ENCODE measurements at regions not wholly inside any gene's neighbourhood (a gene's known extent, or its start where the extent isn't known, plus 50 kb on each side); places are given as distances from the start of the nearest gene placed in this dataset.

DNA sequence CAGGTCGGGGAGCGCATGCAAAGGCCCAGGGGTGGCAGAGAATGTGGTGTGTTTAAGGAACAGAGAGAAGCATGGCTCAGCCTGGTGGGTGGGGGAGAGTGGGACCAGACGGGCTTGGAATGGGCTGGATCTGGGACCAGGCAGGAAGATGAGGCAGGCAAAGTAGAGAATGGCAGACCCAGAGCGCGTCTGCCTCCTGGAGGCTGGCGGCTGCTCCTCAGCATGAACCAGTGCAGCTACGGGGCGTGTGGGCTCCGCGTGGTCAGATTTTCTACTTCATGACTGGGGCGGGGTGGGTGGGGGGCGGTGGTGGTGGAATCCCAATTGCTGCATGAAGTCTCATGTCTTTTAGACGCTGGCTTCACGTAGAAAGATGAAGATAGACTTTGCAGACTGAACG, 135.6 kb downstream of the TFAP2C start:
- TF ChIP-seq, protein P1, sequence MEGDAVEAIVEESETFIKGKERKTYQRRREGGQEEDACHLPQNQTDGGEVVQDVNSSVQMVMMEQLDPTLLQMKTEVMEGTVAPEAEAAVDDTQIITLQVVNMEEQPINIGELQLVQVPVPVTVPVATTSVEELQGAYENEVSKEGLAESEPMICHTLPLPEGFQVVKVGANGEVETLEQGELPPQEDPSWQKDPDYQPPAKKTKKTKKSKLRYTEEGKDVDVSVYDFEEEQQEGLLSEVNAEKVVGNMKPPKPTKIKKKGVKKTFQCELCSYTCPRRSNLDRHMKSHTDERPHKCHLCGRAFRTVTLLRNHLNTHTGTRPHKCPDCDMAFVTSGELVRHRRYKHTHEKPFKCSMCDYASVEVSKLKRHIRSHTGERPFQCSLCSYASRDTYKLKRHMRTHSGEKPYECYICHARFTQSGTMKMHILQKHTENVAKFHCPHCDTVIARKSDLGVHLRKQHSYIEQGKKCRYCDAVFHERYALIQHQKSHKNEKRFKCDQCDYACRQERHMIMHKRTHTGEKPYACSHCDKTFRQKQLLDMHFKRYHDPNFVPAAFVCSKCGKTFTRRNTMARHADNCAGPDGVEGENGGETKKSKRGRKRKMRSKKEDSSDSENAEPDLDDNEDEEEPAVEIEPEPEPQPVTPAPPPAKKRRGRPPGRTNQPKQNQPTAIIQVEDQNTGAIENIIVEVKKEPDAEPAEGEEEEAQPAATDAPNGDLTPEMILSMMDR (IDR thresholded peaks at IDR 0.05; ENCODE audit: insufficient read depth, low read length, poor library complexity, severe bottlenecking) = no peak
- Histone ChIP-seq H3K27me3 (replicated peaks; ENCODE audit: control insufficient read depth, insufficient read depth, low read length) (no peaks in the 10 kb centered on the region; the same call in 1 of the 2 replicates), H3K36me3 (ENCODE audit: control insufficient read depth, insufficient read depth, low read length) (no peaks in the 10 kb centered on the region), H3K4me3 (replicated peaks; ENCODE audit: low read depth, low read length) (no peak overlapping the region)
- DNase-seq (ENCODE audit: extremely low read depth, insufficient read length) = no peak

- no peak for DNase-seq (ENCODE audit: extremely low read depth, insufficient read length)
- H3K36me3 ChIP-seq (ENCODE audit: control insufficient read depth, insufficient read depth, low read length) = no peaks in the 10 kb centered on the region
- no peak overlapping the region for H3K4me3 ChIP-seq (replicated peaks; ENCODE audit: low read depth, low read length)
- H3K27me3 ChIP-seq (replicated peaks; ENCODE audit: control insufficient read depth, insufficient read depth, low read length) = no peaks in the 10 kb centered on the region; the same call in 1 of the 2 replicates
- TF ChIP-seq, protein P1 (IDR thresholded peaks at IDR 0.05; ENCODE audit: insufficient read depth, low read length, poor library complexity, severe bottlenecking) = no peak
These were observed 136.3 kb downstream of the TFAP2C start for GRCh38 chr20:56765172-56766073.

- no peak for DNase-seq (ENCODE audit: extremely low read depth, insufficient read length)
- Histone ChIP-seq H3K27me3 (replicated peaks; ENCODE audit: control insufficient read depth, insufficient read depth, low read length) (no peaks in the 10 kb centered on the region; the same call in 1 of the 2 replicates), H3K4me3 (replicated peaks; ENCODE audit: low read depth, low read length) (no peak overlapping the region), H3K36me3 (ENCODE audit: control insufficient read depth, insufficient read depth, low read length) (no peaks in the 10 kb centered on the region)
- TF ChIP-seq, protein P1 (IDR thresholded peaks at IDR 0.05; ENCODE audit: insufficient read depth, low read length, poor library complexity, severe bottlenecking) = no peak
These were observed 137.4 kb downstream of the TFAP2C start for GRCh38 chr20:56766528-56766927.

DNA sequence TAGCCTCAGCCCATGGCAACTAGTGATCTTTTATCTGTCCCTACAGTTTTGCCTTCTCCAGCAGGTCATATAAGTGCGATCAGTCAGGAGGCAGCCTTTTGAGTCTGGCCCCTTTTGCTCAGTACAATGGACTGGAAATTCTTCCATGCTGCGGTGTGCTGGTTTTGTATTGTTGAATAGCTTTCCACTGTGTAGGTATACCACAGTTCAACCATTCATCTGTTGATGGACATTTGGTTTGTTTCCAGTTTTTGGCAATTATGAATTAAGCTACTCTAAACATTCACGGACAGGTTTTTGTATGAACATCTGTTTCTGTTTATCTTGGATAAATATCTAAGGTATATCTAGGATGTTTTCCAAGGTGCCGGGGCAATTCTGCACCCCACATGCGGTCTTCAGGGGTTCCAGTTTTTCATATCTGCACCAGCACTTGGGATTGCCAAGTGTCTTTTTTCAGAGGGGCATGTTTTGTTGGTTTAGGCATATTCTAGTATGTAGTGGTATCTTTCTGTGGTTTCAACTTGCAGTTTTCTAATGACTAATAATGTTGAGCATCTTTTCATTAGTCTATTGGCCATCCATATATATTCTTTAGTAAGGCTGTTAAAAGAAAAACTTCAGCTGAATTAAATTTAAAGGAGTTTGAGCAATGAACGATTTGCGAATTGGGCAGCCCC, 141.0 kb downstream of the TFAP2C start:
- TF ChIP-seq, protein P1 (IDR thresholded peaks at IDR 0.05; ENCODE audit: insufficient read depth, low read length, poor library complexity, severe bottlenecking) = no peak
- DNase-seq (ENCODE audit: extremely low read depth, insufficient read length) = no peak
- Histone ChIP-seq H3K27me3 (replicated peaks; ENCODE audit: control insufficient read depth, insufficient read depth, low read length) (no peaks in the 10 kb centered on the region; the same call in 1 of the 2 replicates), H3K36me3 (ENCODE audit: control insufficient read depth, insufficient read depth, low read length) (no peaks in the 10 kb centered on the region), H3K4me3 (replicated peaks; ENCODE audit: low read depth, low read length) (no peak overlapping the region)

- Histone ChIP-seq H3K4me3 (replicated peaks; ENCODE audit: low read depth, low read length) (no peak overlapping the region), H3K36me3 (ENCODE audit: control insufficient read depth, insufficient read depth, low read length) (no peaks in the 10 kb centered on the region), H3K27me3 (replicated peaks; ENCODE audit: control insufficient read depth, insufficient read depth, low read length) (no peaks in the 10 kb centered on the region)
- no peak for DNase-seq (ENCODE audit: extremely low read depth, insufficient read length)
- TF ChIP-seq, protein P1 (IDR thresholded peaks at IDR 0.05; ENCODE audit: insufficient read depth, low read length, poor library complexity, severe bottlenecking) = no peak
These were observed 144.6 kb downstream of the TFAP2C start for GRCh38 chr20:56773749-56774148.

Data from GM06990 (cell line).